ENCODE measurements at regions not wholly inside any gene's neighbourhood (a gene's known extent, or its start where the extent isn't known, plus 50 kb on each side); places are given as distances from the start of the nearest gene placed in this dataset.

DNA sequence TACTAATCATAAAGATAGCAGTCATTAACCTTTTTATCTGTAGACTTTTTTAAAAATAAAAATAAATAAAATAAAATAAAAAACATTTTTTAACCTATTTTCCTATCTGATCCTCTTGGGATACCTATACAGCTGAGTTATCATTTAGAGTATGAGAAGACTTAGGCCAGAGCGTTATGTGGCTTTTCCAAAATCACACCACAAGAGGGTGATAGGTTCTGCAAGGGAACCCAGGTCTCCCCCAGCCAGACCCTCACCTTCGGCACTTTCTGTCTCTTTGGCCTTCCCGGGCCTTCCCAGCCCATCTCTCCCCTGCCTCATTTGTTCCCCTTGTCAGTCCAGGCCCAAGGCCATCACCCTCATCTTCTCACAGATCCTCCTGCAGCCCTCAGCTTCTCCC lies 311.7 kb downstream of the SMAD2 start:
- CTCF ChIA-PET (ENCODE audit: low intra/inter-chr PET ratio, low total read pairs), result no interaction called here
- intact Hi-C loops (cut with micrococcal nuclease; ENCODE audit: unreplicated experiment) (no loop called here), in situ Hi-C loops (cut with HindIII; ENCODE audit: extremely low pct_ligation_motif_present, low pct_unique_long_range_greater_than_20kb) (no loop called here)
- no peaks in the 10 kb centered on the region; a peak in 1 of 5 replicates for H3K27me3 ChIP-seq (ENCODE audit: control insufficient read depth in 1 of 2, insufficient read depth in 2 of 2, low read length in 2 of 2)
- no peak overlapping the region for H2AFZ ChIP-seq (ENCODE audit: low read length)
- no peaks in the 10 kb centered on the region for H3K4me1 ChIP-seq (ENCODE audit: insufficient read depth, low read length)
- BruUV-seq (replicated peaks), result no TSS peak
- H3K9ac ChIP-seq (ENCODE audit: insufficient read depth, low read depth, low read length), result no peak overlapping the region
- no peaks in the 10 kb centered on the region for H4K20me1 ChIP-seq (ENCODE audit: insufficient read depth, low read length)
- DNase-seq (ENCODE audit: low spot score) (no peak), ATAC-seq (no peak), FAIRE-seq (no peak)
- no peaks in the 10 kb centered on the region for H3K9me3 ChIP-seq (ENCODE audit: low read length)
- WGBS (ENCODE audit: low lambda C conversion rate), result 1% methylated on average over 3 of the region's 3 CpGs
- no peaks in the 10 kb centered on the region for H3K36me3 ChIP-seq (replicated peaks in 1 of 2; ENCODE audit: control insufficient read depth in 1 of 2, insufficient read depth in 2 of 2, low read length in 2 of 2)
- no peak overlapping the region for H3K27ac ChIP-seq (ENCODE audit: extremely low read length, insufficient read depth, low read length)
- H3K4me2 ChIP-seq (ENCODE audit: low read depth, low read length), result no peak overlapping the region
- no peaks in the 10 kb centered on the region for H3K79me2 ChIP-seq (ENCODE audit: insufficient read depth, low read length)
- no peak for TF ChIP-seq ZNF20 (CRISPR knock-in tag; IDR thresholded peaks at IDR 0.05)
- TF ChIP-seq ZNF296 (CRISPR knock-in tag; conservative IDR thresholded peaks at IDR 0.05), result no peak
- no peak for TF ChIP-seq GATA4 (IDR thresholded peaks at IDR 0.05; ENCODE audit: borderline replicate concordance, low read depth)
- TF ChIP-seq MAF1 (CRISPR knock-in tag; IDR thresholded peaks at IDR 0.05; ENCODE audit: borderline replicate concordance), result no peak
- no peak for TF ChIP-seq ZNF3 (CRISPR knock-in tag; IDR thresholded peaks at IDR 0.05)
- TF ChIP-seq, protein P1, sequence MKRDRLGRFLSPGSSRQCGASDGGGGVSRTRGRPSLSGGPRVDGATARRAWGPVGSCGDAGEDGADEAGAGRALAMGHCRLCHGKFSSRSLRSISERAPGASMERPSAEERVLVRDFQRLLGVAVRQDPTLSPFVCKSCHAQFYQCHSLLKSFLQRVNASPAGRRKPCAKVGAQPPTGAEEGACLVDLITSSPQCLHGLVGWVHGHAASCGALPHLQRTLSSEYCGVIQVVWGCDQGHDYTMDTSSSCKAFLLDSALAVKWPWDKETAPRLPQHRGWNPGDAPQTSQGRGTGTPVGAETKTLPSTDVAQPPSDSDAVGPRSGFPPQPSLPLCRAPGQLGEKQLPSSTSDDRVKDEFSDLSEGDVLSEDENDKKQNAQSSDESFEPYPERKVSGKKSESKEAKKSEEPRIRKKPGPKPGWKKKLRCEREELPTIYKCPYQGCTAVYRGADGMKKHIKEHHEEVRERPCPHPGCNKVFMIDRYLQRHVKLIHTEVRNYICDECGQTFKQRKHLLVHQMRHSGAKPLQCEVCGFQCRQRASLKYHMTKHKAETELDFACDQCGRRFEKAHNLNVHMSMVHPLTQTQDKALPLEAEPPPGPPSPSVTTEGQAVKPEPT (CRISPR knock-in tag; IDR thresholded peaks at IDR 0.05; ENCODE audit: low read depth), result no peak
- no peak for TF ChIP-seq KLF16 (CRISPR knock-in tag; IDR thresholded peaks at IDR 0.05)
- TF ChIP-seq HOXD1 (CRISPR knock-in tag; IDR thresholded peaks at IDR 0.05), result no peak
- no peak for TF ChIP-seq KMT2A (CRISPR knock-in tag; IDR thresholded peaks at IDR 0.05)
- TF ChIP-seq ZFP90 (CRISPR knock-in tag; IDR thresholded peaks at IDR 0.05; ENCODE audit: borderline replicate concordance), result no peak
- TF ChIP-seq ZNF703 (CRISPR knock-in tag; IDR thresholded peaks at IDR 0.05; ENCODE audit: borderline replicate concordance), result no peak
- TF ChIP-seq, protein P2, sequence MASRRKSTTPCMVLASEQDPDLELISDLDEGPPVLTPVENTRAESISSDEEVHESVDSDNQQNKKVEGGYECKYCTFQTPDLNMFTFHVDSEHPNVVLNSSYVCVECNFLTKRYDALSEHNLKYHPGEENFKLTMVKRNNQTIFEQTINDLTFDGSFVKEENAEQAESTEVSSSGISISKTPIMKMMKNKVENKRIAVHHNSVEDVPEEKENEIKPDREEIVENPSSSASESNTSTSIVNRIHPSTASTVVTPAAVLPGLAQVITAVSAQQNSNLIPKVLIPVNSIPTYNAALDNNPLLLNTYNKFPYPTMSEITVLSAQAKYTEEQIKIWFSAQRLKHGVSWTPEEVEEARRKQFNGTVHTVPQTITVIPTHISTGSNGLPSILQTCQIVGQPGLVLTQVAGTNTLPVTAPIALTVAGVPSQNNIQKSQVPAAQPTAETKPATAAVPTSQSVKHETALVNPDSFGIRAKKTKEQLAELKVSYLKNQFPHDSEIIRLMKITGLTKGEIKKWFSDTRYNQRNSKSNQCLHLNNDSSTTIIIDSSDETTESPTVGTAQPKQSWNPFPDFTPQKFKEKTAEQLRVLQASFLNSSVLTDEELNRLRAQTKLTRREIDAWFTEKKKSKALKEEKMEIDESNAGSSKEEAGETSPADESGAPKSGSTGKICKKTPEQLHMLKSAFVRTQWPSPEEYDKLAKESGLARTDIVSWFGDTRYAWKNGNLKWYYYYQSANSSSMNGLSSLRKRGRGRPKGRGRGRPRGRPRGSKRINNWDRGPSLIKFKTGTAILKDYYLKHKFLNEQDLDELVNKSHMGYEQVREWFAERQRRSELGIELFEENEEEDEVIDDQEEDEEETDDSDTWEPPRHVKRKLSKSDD (CRISPR knock-in tag; IDR thresholded peaks at IDR 0.05; ENCODE audit: low read depth), result no peak
- H3K4me3 ChIP-seq (replicated peaks in 1 of 3; ENCODE audit: insufficient read depth in 1 of 3, low read depth in 2 of 3, low read length in 3 of 3), result no peak overlapping the region
- POLR2A ChIA-PET, result no interaction called here
